ENCODE measurements at regions not wholly inside any gene's neighbourhood (a gene's known extent, or its start where the extent isn't known, plus 50 kb on each side); places are given as distances from the start of the nearest gene placed in this dataset.

GRCh38 chr5:104942735-104943134 lies 1380.1 kb upstream of the NUDT12 start:
- H3K4me3 ChIP-seq (ENCODE audit: low read length), result no peak overlapping the region
- no peaks in the 10 kb centered on the region for H3K36me3 ChIP-seq (ENCODE audit: control insufficient read depth, insufficient read depth, low read length)
- intact Hi-C loops (cut with micrococcal nuclease), result no loop called here
- DNase-seq (no peak), ATAC-seq (no peak)
- Mint-ChIP-seq H3K4me3 (no peak overlapping the region), H3K4me1 (no peaks in the 10 kb centered on the region), H3K36me3 (no peaks in the 10 kb centered on the region), H3K9me3 (peaks cover 15 to 20% of the 10 kb centered on the region in 2 donors), H3K27me3 (ENCODE audit: low read depth in 2 of 2) (no peaks in the 10 kb centered on the region), H3K27ac (no peak overlapping the region)
- H3K4me1 ChIP-seq (ENCODE audit: control insufficient read depth, insufficient read depth, low read length), result no peaks in the 10 kb centered on the region
- no peaks in the 10 kb centered on the region for H3K27me3 ChIP-seq (ENCODE audit: control insufficient read depth, insufficient read depth, low read length)
- H3K27ac ChIP-seq (ENCODE audit: low read length), result no peak overlapping the region
- H3K9me3 ChIP-seq (ENCODE audit: control insufficient read depth, insufficient read depth, low read length), result no peaks in the 10 kb centered on the region
- 100% methylated on average over 1 of the region's 1 CpG for WGBS (ENCODE audit: insufficient coverage)
- TF ChIP-seq CTCF (IDR thresholded peaks at IDR 0.05), result no peak

- peaks cover 16 to 18% of the 10 kb centered on the region in 2 donors for H3K9me3 Mint-ChIP-seq
- WGBS (ENCODE audit: insufficient coverage), result 96% methylated on average over 2 of the region's 2 CpGs
- no peaks in the 10 kb centered on the region for H3K36me3 Mint-ChIP-seq
- ATAC-seq (no peak), DNase-seq (no peak)
- H3K27me3 Mint-ChIP-seq (ENCODE audit: low read depth in 2 of 2), result no peaks in the 10 kb centered on the region
- intact Hi-C loops (cut with micrococcal nuclease), result no loop called here
- H3K27ac Mint-ChIP-seq, result no peak overlapping the region
- H3K27me3 ChIP-seq (ENCODE audit: control insufficient read depth, insufficient read depth, low read length), result no peaks in the 10 kb centered on the region
- H3K4me1 ChIP-seq (ENCODE audit: control insufficient read depth, insufficient read depth, low read length), result no peaks in the 10 kb centered on the region
- no peaks in the 10 kb centered on the region for H3K9me3 ChIP-seq (ENCODE audit: control insufficient read depth, insufficient read depth, low read length)
- no peaks in the 10 kb centered on the region for H3K36me3 ChIP-seq (ENCODE audit: control insufficient read depth, insufficient read depth, low read length)
- H3K4me3 ChIP-seq (ENCODE audit: low read length), result no peak overlapping the region
- H3K4me1 Mint-ChIP-seq, result no peaks in the 10 kb centered on the region
- no peak overlapping the region for H3K27ac ChIP-seq (ENCODE audit: low read length)
- TF ChIP-seq CTCF (IDR thresholded peaks at IDR 0.05), result no peak
- no peak overlapping the region for H3K4me3 Mint-ChIP-seq
These were observed 1378.5 kb upstream of the NUDT12 start for GRCh38 chr5:104941030-104941645.

GRCh38 chr5:104937598-104937997 lies 1375.0 kb upstream of the NUDT12 start:
- Histone ChIP-seq H3K27me3 (ENCODE audit: control insufficient read depth, insufficient read depth, low read length) (no peaks in the 10 kb centered on the region), H3K4me3 (ENCODE audit: low read length) (no peak overlapping the region), H3K9me3 (ENCODE audit: control insufficient read depth, insufficient read depth, low read length) (peaks cover 2% of the 10 kb centered on the region), H3K4me1 (ENCODE audit: control insufficient read depth, insufficient read depth, low read length) (no peaks in the 10 kb centered on the region), H3K27ac (ENCODE audit: low read length) (no peak overlapping the region), H3K36me3 (ENCODE audit: control insufficient read depth, insufficient read depth, low read length) (no peaks in the 10 kb centered on the region)
- Mint-ChIP-seq H3K27ac (no peak overlapping the region), H3K4me3 (no peak overlapping the region), H3K4me1 (no peaks in the 10 kb centered on the region), H3K27me3 (ENCODE audit: low read depth in 2 of 2) (no peaks in the 10 kb centered on the region), H3K36me3 (no peaks in the 10 kb centered on the region), H3K9me3 (peaks cover 7 to 17% of the 10 kb centered on the region in 2 donors)
- DNase-seq (no peak), ATAC-seq (no peak)
- WGBS (ENCODE audit: insufficient coverage), result no CpG with 5 or more reads among the region's 1 CpG
- intact Hi-C loops (cut with micrococcal nuclease), result no loop called here
- TF ChIP-seq CTCF (IDR thresholded peaks at IDR 0.05), result no peak

GRCh38 chr5:104932431-104932830 lies 1369.8 kb upstream of the NUDT12 start:
- H3K27ac Mint-ChIP-seq, result no peak overlapping the region
- no peak for DNase-seq
- no peak overlapping the region for H3K27ac ChIP-seq (ENCODE audit: low read length)
- H3K4me1 ChIP-seq (ENCODE audit: control insufficient read depth, insufficient read depth, low read length), result no peaks in the 10 kb centered on the region
- H3K4me3 Mint-ChIP-seq, result no peak overlapping the region
- no peaks in the 10 kb centered on the region for H3K27me3 ChIP-seq (ENCODE audit: control insufficient read depth, insufficient read depth, low read length)
- WGBS (ENCODE audit: insufficient coverage), result 87% methylated on average over 2 of the region's 2 CpGs
- no peak overlapping the region for H3K4me3 ChIP-seq (ENCODE audit: low read length)
- no peak for ATAC-seq
- TF ChIP-seq CTCF (IDR thresholded peaks at IDR 0.05), result no peak
- no peaks in the 10 kb centered on the region for H3K27me3 Mint-ChIP-seq (ENCODE audit: low read depth in 2 of 2)
- H3K4me1 Mint-ChIP-seq, result no peaks in the 10 kb centered on the region
- H3K36me3 ChIP-seq (ENCODE audit: control insufficient read depth, insufficient read depth, low read length), result no peaks in the 10 kb centered on the region
- intact Hi-C loops (cut with micrococcal nuclease), result no loop called here
- H3K36me3 Mint-ChIP-seq, result no peaks in the 10 kb centered on the region
- peaks cover 4% of the 10 kb centered on the region for H3K9me3 ChIP-seq (ENCODE audit: control insufficient read depth, insufficient read depth, low read length)
- H3K9me3 Mint-ChIP-seq, result peaks cover 0 to 9% of the 10 kb centered on the region in 2 donors

Measured in natural killer cell (primary cell).